T-cell (primary cell): ENCODE measurements at regions not wholly inside any gene's neighbourhood (a gene's known extent, or its start where the extent isn't known, plus 50 kb on each side); places are given as distances from the start of the nearest gene placed in this dataset.

ENCODE experiments used
- ATAC-seq, 4 experiments: fragments of 200-7000 bp in 3 of 4; fragments of 150-1000 bp in 1 of 4; cut with Tn5 transposase; replicated peaks in 1 of 4; 1 replicate in 3 of 4; 2 replicates in 1 of 4; pipeline ENCODE4 v1.10.0; 2021; ENCODE audit warnings: moderate library complexity in 3 of 4, mild to moderate bottlenecking in 2 of 4, moderate number of reproducible peaks in 1 of 4
- CTCF ChIA-PET, 2 donors: fragments of 300-600 bp; sonication (Branson Sonifier 250); formaldehyde crosslinking; loops; one replicate each; lab custom pipeline; 2022; ENCODE audit warnings: antibody characterized with exemption in 2 of 2; lab: Charles Lee
- POLR2A ChIA-PET, 2 donors: fragments of 300-600 bp; sonication (Branson Sonifier 250); formaldehyde crosslinking; loops; one replicate each; lab custom pipeline; 2022; ENCODE audit warnings: antibody characterized with exemption in 2 of 2; lab: Charles Lee
- DNase-seq, 35 experiments: peaks; one replicate each; pipeline versions ENCODE4 v3.0.0 to v3.0.0-alpha.2; 2013 to 2023
- H3K27ac ChIP-seq: one replicate; pipeline ENCODE4 v1.5.1; 2013; ENCODE audit warnings: low read length
- H3K27me3 ChIP-seq, 2 experiments: replicated peaks in 1 of 2; 1 replicate in 1 of 2; 2 replicates in 1 of 2; pipeline versions ENCODE4 v1.6.1 to v1.7.0; 2013; ENCODE audit warnings: low read length in 1 of 2, mixed read lengths in 1 of 2; ENCODE audit not compliant: control insufficient read depth in 2 of 2, insufficient read depth in 2 of 2; ENCODE audit errors: extremely low read depth in 1 of 2
- H3K36me3 ChIP-seq, 2 donors: 1 replicate in 1 of 2; 2 replicates in 1 of 2; pipeline versions ENCODE4 v1.6.1 to v1.7.0; 2013; ENCODE audit warnings: low read length in 1 of 2; ENCODE audit not compliant: control insufficient read depth in 2 of 2, insufficient read depth in 1 of 2; ENCODE audit errors: extremely low read depth in 1 of 2
- H3K4me1 ChIP-seq, 2 experiments: 1 replicate in 1 of 2; 2 replicates in 1 of 2; pipeline versions ENCODE4 v1.6.1 to v1.7.0; 2013; ENCODE audit warnings: low read length in 2 of 2, mixed read lengths in 1 of 2; ENCODE audit not compliant: insufficient read depth in 2 of 2, control insufficient read depth in 1 of 2; ENCODE audit errors: extremely low read depth in 1 of 2
- H3K4me3 ChIP-seq, 2 donors: 1 replicate in 1 of 2; 2 replicates in 1 of 2; pipeline versions ENCODE4 v1.5.1 to v1.7.0; 2013; ENCODE audit warnings: mild to moderate bottlenecking in 2 of 2, low read length in 1 of 2, moderate library complexity in 1 of 2; ENCODE audit not compliant: control insufficient read depth in 1 of 2; ENCODE audit errors: extremely low read depth in 1 of 2
- H3K9me3 ChIP-seq: 2 replicates; pipeline ENCODE4 v1.7.0; 2013
- H3K27ac Mint-ChIP-seq, 2 donors: one replicate each; pipeline ENCODE4 v1.8.0; 2020 to 2021; ENCODE audit warnings: mild to moderate bottlenecking in 2 of 2, mixed read lengths in 2 of 2
- H3K27me3 Mint-ChIP-seq, 2 donors: one replicate each; pipeline ENCODE4 v1.8.0; 2021 to 2022; ENCODE audit warnings: mixed read lengths in 2 of 2
- H3K36me3 Mint-ChIP-seq: one replicate; pipeline ENCODE4 v1.8.0; 2021; ENCODE audit warnings: mixed read lengths
- H3K4me1 Mint-ChIP-seq, 3 donors: one replicate each; pipeline ENCODE4 v1.8.0; 2020 to 2022; ENCODE audit warnings: mixed read lengths in 3 of 3, mild to moderate bottlenecking in 1 of 3
- H3K4me3 Mint-ChIP-seq, 3 donors: one replicate each; pipeline ENCODE4 v1.8.0; 2020 to 2022; ENCODE audit warnings: mild to moderate bottlenecking in 3 of 3, mixed read lengths in 3 of 3, moderate library complexity in 3 of 3
- H3K9me3 Mint-ChIP-seq, 3 donors: one replicate each; pipeline ENCODE4 v1.8.0; 2020 to 2022; ENCODE audit warnings: mixed read lengths in 3 of 3
- WGBS: methylation state at CpG from one replicate; pipeline ENCODE4 v1.1.5; 2013; ENCODE audit warnings: missing lambda C conversion rate; ENCODE audit not compliant: insufficient coverage; 5-methylcytosine and 5-hydroxymethylcytosine counted together

DNA sequence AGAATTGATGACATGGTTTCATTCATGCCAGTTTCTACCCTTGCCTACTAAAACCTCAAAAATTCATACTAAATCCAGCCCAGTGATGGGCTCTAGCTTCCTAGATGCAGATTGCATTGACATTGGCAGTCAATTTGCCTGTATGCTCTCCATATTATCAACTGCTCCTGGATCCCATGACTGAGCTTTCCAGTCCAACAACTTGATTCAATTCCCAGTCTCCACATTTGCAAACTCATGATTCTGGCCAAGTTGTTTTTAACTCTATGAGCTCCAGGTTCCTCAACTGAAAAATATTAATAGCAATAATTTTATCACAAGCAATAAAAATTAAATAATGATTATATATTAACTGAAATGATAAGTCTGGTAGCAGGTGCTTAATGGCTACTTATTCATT is 51.0 kb upstream of the DSC1 start:
- ATAC-seq (no peak), DNase-seq (no peak)
- no peaks in the 10 kb centered on the region for H3K36me3 Mint-ChIP-seq
- Histone ChIP-seq H3K36me3 (no peaks in the 10 kb centered on the region), H3K9me3 (no peaks in the 10 kb centered on the region), H3K27me3 (no peaks in the 10 kb centered on the region), H3K27ac (no peak overlapping the region), H3K4me1 (no peaks in the 10 kb centered on the region), H3K4me3 (no peak overlapping the region)
- H3K27ac Mint-ChIP-seq = no peak overlapping the region
- peaks cover 0 to 4% (median 0%) of the 10 kb centered on the region in 3 donors for H3K4me1 Mint-ChIP-seq
- no peaks in the 10 kb centered on the region for H3K27me3 Mint-ChIP-seq
- ChIA-PET POLR2A (no interaction called here), CTCF (no interaction called here)
- peaks cover 13 to 29% (median 15%) of the 10 kb centered on the region in 3 donors for H3K9me3 Mint-ChIP-seq
- H3K4me3 Mint-ChIP-seq = no peak overlapping the region

DNA sequence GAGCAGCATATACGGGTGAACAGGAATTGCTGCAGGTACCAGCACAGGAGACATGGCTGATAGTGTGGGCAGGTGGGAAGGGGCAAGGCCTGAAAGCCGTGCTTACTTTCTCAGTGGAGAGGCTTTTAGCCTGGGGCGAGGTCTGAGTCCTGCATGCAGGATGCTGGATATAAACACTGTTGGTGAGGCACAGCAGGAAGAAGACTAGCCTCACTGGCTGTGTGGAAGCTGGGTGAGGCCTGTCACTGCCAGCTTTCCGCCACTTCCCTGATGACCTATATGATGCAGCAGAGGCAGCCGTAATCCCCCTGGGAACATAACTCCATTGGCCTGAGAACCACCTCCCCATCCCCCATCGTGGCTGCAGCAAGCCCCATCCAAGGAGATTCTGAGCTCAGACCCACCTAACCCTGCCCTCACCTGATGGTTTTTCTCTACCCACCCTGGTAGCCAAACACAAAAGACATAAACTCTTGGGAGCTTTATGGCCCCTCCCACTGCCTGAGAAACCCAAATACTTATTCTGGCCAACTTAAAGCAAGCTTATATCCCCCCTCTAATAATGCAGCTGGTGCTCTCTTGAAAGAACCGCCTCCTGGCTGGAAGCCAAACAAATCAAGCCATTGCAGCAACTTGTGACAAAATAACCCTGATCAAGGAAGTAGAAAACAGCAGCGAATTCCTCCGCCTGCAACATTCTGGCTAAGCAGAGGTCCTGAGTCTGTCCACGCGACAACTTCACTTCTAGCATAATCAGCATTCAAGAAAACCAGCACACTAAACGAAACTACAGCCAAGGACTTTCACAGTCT is 54.6 kb upstream of the DSC1 start:
- H3K4me1 ChIP-seq = no peaks in the 10 kb centered on the region
- no peaks in the 10 kb centered on the region for H3K4me1 Mint-ChIP-seq
- ATAC-seq = no peak
- no peak overlapping the region for H3K27ac Mint-ChIP-seq
- H3K27me3 ChIP-seq = no peaks in the 10 kb centered on the region
- H3K36me3 Mint-ChIP-seq = no peaks in the 10 kb centered on the region
- H3K9me3 Mint-ChIP-seq = peaks cover 15 to 40% (median 26%) of the 10 kb centered on the region in 3 donors
- no peak overlapping the region for H3K27ac ChIP-seq
- 83% methylated on average over 12 of the region's 12 CpGs for WGBS
- no peak for DNase-seq
- no peaks in the 10 kb centered on the region for H3K27me3 Mint-ChIP-seq
- H3K9me3 ChIP-seq = no peaks in the 10 kb centered on the region
- no peak overlapping the region for H3K4me3 ChIP-seq
- H3K4me3 Mint-ChIP-seq = no peak overlapping the region
- no peaks in the 10 kb centered on the region for H3K36me3 ChIP-seq
- ChIA-PET CTCF (no interaction called here), POLR2A (interaction anchor here in 1 of 2 donors (0.6 kb wide), 1 partner anchor 80 kb away, joined by 5 read pairs; no protein-coding TSS in a partner anchor)

GRCh38 chr18:31218671-31219383 is 56.2 kb upstream of the DSC1 start:
- ChIA-PET CTCF (no interaction called here), POLR2A (no interaction called here)
- ATAC-seq (no peak), DNase-seq (no peak)
- no peak overlapping the region for H3K27ac Mint-ChIP-seq
- H3K27me3 ChIP-seq = no peaks in the 10 kb centered on the region
- H3K4me3 ChIP-seq = no peak overlapping the region
- H3K27me3 Mint-ChIP-seq = no peaks in the 10 kb centered on the region
- H3K9me3 ChIP-seq = no peaks in the 10 kb centered on the region
- no peak overlapping the region for H3K4me3 Mint-ChIP-seq
- no peaks in the 10 kb centered on the region for H3K36me3 ChIP-seq
- H3K27ac ChIP-seq = no peak overlapping the region
- H3K4me1 Mint-ChIP-seq = no peaks in the 10 kb centered on the region
- no peaks in the 10 kb centered on the region for H3K36me3 Mint-ChIP-seq
- peaks cover 10 to 33% (median 31%) of the 10 kb centered on the region in 3 donors for H3K9me3 Mint-ChIP-seq
- WGBS = no CpG with 5 or more reads among the region's 4 CpGs
- H3K4me1 ChIP-seq = no peaks in the 10 kb centered on the region

- DNase-seq (no peak), ATAC-seq (no peak)
- Histone ChIP-seq H3K27ac (no peak overlapping the region), H3K4me3 (no peak overlapping the region), H3K4me1 (no peaks in the 10 kb centered on the region), H3K9me3 (no peaks in the 10 kb centered on the region), H3K27me3 (no peaks in the 10 kb centered on the region), H3K36me3 (no peaks in the 10 kb centered on the region)
- Mint-ChIP-seq H3K4me3 (no peak overlapping the region), H3K36me3 (no peaks in the 10 kb centered on the region), H3K4me1 (no peaks in the 10 kb centered on the region), H3K27me3 (no peaks in the 10 kb centered on the region), H3K9me3 (peaks cover 10 to 33% (median 31%) of the 10 kb centered on the region in 3 donors), H3K27ac (no peak overlapping the region)
- POLR2A ChIA-PET = no interaction called here
- CTCF ChIA-PET = no interaction called here
- WGBS = no CpG with 5 or more reads among the region's 2 CpGs
These were observed 56.7 kb upstream of the DSC1 start for GRCh38 chr18:31219395-31219794.

- H3K27ac Mint-ChIP-seq = no peak overlapping the region
- H3K27me3 ChIP-seq = no peaks in the 10 kb centered on the region
- ChIA-PET CTCF (no interaction called here), POLR2A (no interaction called here)
- no peaks in the 10 kb centered on the region for H3K4me1 ChIP-seq
- H3K4me3 ChIP-seq = no peak overlapping the region
- DNase-seq (no peak), ATAC-seq (no peak)
- H3K4me1 Mint-ChIP-seq = no peaks in the 10 kb centered on the region
- H3K4me3 Mint-ChIP-seq = no peak overlapping the region
- no peaks in the 10 kb centered on the region for H3K27me3 Mint-ChIP-seq
- no peaks in the 10 kb centered on the region for H3K9me3 ChIP-seq
- 92% methylated on average over 2 of the region's 6 CpGs for WGBS
- no peaks in the 10 kb centered on the region for H3K36me3 ChIP-seq
- H3K9me3 Mint-ChIP-seq = peaks cover 6 to 25% (median 24%) of the 10 kb centered on the region in 3 donors
- no peaks in the 10 kb centered on the region for H3K36me3 Mint-ChIP-seq
- no peak overlapping the region for H3K27ac ChIP-seq
These were observed 60.7 kb upstream of the DSC1 start for GRCh38 chr18:31223371-31223770.

GRCh38 chr18:31225668-31226067 is 63.0 kb upstream of the DSC1 start:
- ATAC-seq (no peak), DNase-seq (no peak)
- Mint-ChIP-seq H3K4me1 (no peaks in the 10 kb centered on the region), H3K27ac (no peak overlapping the region), H3K27me3 (no peaks in the 10 kb centered on the region), H3K36me3 (no peaks in the 10 kb centered on the region), H3K4me3 (no peak overlapping the region), H3K9me3 (peaks cover 13 to 18% (median 14%) of the 10 kb centered on the region in 3 donors)
- no peaks in the 10 kb centered on the region for H3K27me3 ChIP-seq
- no peaks in the 10 kb centered on the region for H3K9me3 ChIP-seq
- H3K27ac ChIP-seq = no peak overlapping the region
- H3K36me3 ChIP-seq = no peaks in the 10 kb centered on the region
- H3K4me3 ChIP-seq = no peak overlapping the region
- POLR2A ChIA-PET = no interaction called here
- CTCF ChIA-PET = no interaction called here
- no peaks in the 10 kb centered on the region for H3K4me1 ChIP-seq
- WGBS = no CpG with 5 or more reads among the region's 5 CpGs
